NT2/D1 (cell line): ENCODE measurements at regions not wholly inside any gene's neighbourhood (a gene's known extent, or its start where the extent isn't known, plus 50 kb on each side); places are given as distances from the start of the nearest gene placed in this dataset.

ENCODE experiments used
- SUZ12 ChIP-seq: IDR thresholded peaks from 2 replicates; pipeline ENCODE4 v1.6.1; 2011; ENCODE audit not compliant: insufficient read length, insufficient read depth; ENCODE audit errors: extremely low read depth
- ZNF274 ChIP-seq: IDR thresholded peaks from 2 replicates; pipeline ENCODE4 v1.6.1; 2011; ENCODE audit warnings: mild to moderate bottlenecking, low read depth, low read length

GRCh38 chr6:7034055-7034454, 73.7 kb upstream of the RREB1 start:
- TF ChIP-seq ZNF274: no peak
- no peak for TF ChIP-seq SUZ12
